Endothelial cell of umbilical vein (primary cell): ENCODE measurements at regions not wholly inside any gene's neighbourhood (a gene's known extent, or its start where the extent isn't known, plus 50 kb on each side); places are given as distances from the start of the nearest gene placed in this dataset.

Source experiments
- BruUV-seq: library from RNA; stranded (reverse); fragments of 400-500 nt; replicated peaks from 2 replicates; lab custom pipeline; 2021; lab: Mats Ljungman, UMichigan
- CTCF ChIA-PET: fragments of 300-600, 350-600 bp; sonication (Branson Sonifier 250); formaldehyde crosslinking; loops from one replicate; lab custom pipeline; 2021; ENCODE audit warnings: antibody characterized with exemption, inconsistent platforms; lab: Charles Lee
- POLR2A ChIA-PET: fragments of 300-600, 350-600 bp; sonication (Branson Sonifier 250); formaldehyde crosslinking; loops from one replicate; lab custom pipeline; 2021; ENCODE audit warnings: antibody characterized with exemption, inconsistent platforms; lab: Charles Lee
- DNase-seq: peaks from one replicate; pipeline ENCODE4 v3.0.0-alpha.2; 2011; ENCODE audit warnings: low read depth, low spot score
- FAIRE-seq: peaks from 2 replicates; lab custom pipeline; 2011; peaks lifted over from hg19 to GRCh38; lab: Jason Lieb, UNC
- H2AFZ ChIP-seq: 2 replicates; pipeline ENCODE4 v1.6.0; 2012; ENCODE audit warnings: low read depth, low read length, control low read depth, inconsistent platforms
- H3K27ac ChIP-seq: 2 replicates; pipeline ENCODE4 v1.5.1; 2011; ENCODE audit warnings: low read depth, mild to moderate bottlenecking, control low read depth, low read length, moderate library complexity; ENCODE audit not compliant: insufficient read depth
- H3K27me3 ChIP-seq, 2 experiments: 2 replicates each; pipeline versions ENCODE4 v1.6.0 to v1.6.1; 2011; ENCODE audit warnings: low read length in 2 of 2, mixed read lengths in 1 of 2; ENCODE audit not compliant: control insufficient read depth in 2 of 2, insufficient read depth in 2 of 2
- H3K36me3 ChIP-seq, 2 experiments: 2 replicates in 1 of 2; 3 replicates in 1 of 2; pipeline ENCODE4 v1.5.1; 2011; ENCODE audit warnings: low read length in 2 of 2, mild to moderate bottlenecking in 1 of 2, moderate library complexity in 1 of 2; ENCODE audit not compliant: control insufficient read depth in 2 of 2, insufficient read depth in 2 of 2; ENCODE audit errors: extremely low read depth in 1 of 2
- H3K4me1 ChIP-seq: 3 replicates; pipeline ENCODE4 v1.5.1; 2011; ENCODE audit warnings: mild to moderate bottlenecking, low read length; ENCODE audit not compliant: control insufficient read depth, insufficient read depth; ENCODE audit errors: extremely low read depth
- H3K4me2 ChIP-seq: 2 replicates; pipeline ENCODE4 v1.6.1; 2011; ENCODE audit warnings: low read length, control low read depth, mixed read lengths; ENCODE audit not compliant: insufficient read depth
- H3K4me3 ChIP-seq, 3 experiments: fragments of 200-600 bp in 1 of 3; sonication (generic), shearing (Covaris generic) in 1 of 3; replicated peaks in 1 of 3; 2 replicates each; pipeline ENCODE4 v1.5.1; 2011 to 2016; ENCODE audit warnings: control low read depth in 3 of 3, low read length in 3 of 3, mild to moderate bottlenecking in 2 of 3, inconsistent platforms in 1 of 3, low read depth in 1 of 3, moderate library complexity in 1 of 3; ENCODE audit not compliant: insufficient read depth in 1 of 3
- H3K79me2 ChIP-seq: 2 replicates; pipeline ENCODE4 v1.6.0; 2012; ENCODE audit warnings: low read length, inconsistent platforms; ENCODE audit not compliant: control insufficient read depth, insufficient read depth
- H3K9ac ChIP-seq: replicated peaks from 2 replicates; pipeline ENCODE3; 2011; ENCODE audit warnings: low read length, control low read depth; ENCODE audit not compliant: insufficient read depth; ENCODE audit errors: extremely low read depth
- H3K9me1 ChIP-seq: replicated peaks from 3 replicates; pipeline ENCODE4 v1.6.0; 2011; ENCODE audit warnings: mild to moderate bottlenecking, low read length; ENCODE audit not compliant: control insufficient read depth, insufficient read depth; ENCODE audit errors: extremely low read depth
- H3K9me3 ChIP-seq: replicated peaks from 2 replicates; pipeline ENCODE4 v1.5.1; 2012; ENCODE audit warnings: low read length, inconsistent platforms; ENCODE audit not compliant: control insufficient read depth, insufficient read depth
- H4K20me1 ChIP-seq: replicated peaks from 2 replicates; pipeline ENCODE3; 2011; ENCODE audit warnings: mild to moderate bottlenecking, low read length; ENCODE audit not compliant: control insufficient read depth, insufficient read depth; ENCODE audit errors: extremely low read depth
- CTCF ChIP-seq, 2 donors: IDR thresholded peaks; 1 replicate in 1 of 2; 2 replicates in 1 of 2; pipeline ENCODE4 v1.5.1; 2011; ENCODE audit warnings: low read length in 2 of 2, mild to moderate bottlenecking in 2 of 2, moderate library complexity in 2 of 2, control low read depth in 1 of 2, inconsistent platforms in 1 of 2, low read depth in 1 of 2; ENCODE audit not compliant: insufficient read depth in 1 of 2; ENCODE audit errors: extremely low read depth in 1 of 2
- EZH2 ChIP-seq: IDR thresholded peaks from 2 replicates; pipeline ENCODE4 v1.6.1; 2012; ENCODE audit warnings: borderline replicate concordance, low read depth, mild to moderate bottlenecking, moderate library complexity, low read length, inconsistent platforms; ENCODE audit not compliant: severe bottlenecking
- FOS ChIP-seq: IDR thresholded peaks from 2 replicates; pipeline ENCODE4 v1.6.1; 2011; ENCODE audit warnings: mild to moderate bottlenecking, low read length, moderate library complexity, borderline replicate concordance; ENCODE audit not compliant: insufficient read depth
- GATA2 ChIP-seq: IDR thresholded peaks from 2 replicates; pipeline ENCODE4 v1.7.0; 2011; ENCODE audit warnings: low read depth, mild to moderate bottlenecking, moderate library complexity, mixed read lengths, low read length; ENCODE audit not compliant: insufficient read length, insufficient read depth
- JUN ChIP-seq: IDR thresholded peaks from 2 replicates; pipeline ENCODE4 v1.6.1; 2011; ENCODE audit warnings: borderline replicate concordance, low read depth; ENCODE audit not compliant: insufficient read length, insufficient read depth
- MAX ChIP-seq: IDR thresholded peaks from 2 replicates; pipeline ENCODE4 v1.6.1; 2011; ENCODE audit not compliant: insufficient read depth, insufficient read length
- MYC ChIP-seq: IDR thresholded peaks from one replicate; pipeline ENCODE4 v1.6.1; 2011; ENCODE audit warnings: mild to moderate bottlenecking, low read depth, low read length
- POLR2A ChIP-seq: IDR thresholded peaks from 2 replicates; pipeline ENCODE4 v1.6.1; 2012; ENCODE audit warnings: low read depth, mild to moderate bottlenecking, control low read depth, low read length
- POLR2AphosphoS5 ChIP-seq: IDR thresholded peaks from 2 replicates; pipeline ENCODE4 v1.6.1; 2012; ENCODE audit warnings: low read depth, mild to moderate bottlenecking, control low read depth, low read length, moderate library complexity; ENCODE audit not compliant: insufficient read depth
- dilution Hi-C: fragments of 300-500 bp; cut with MboI; formaldehyde crosslinking; loops from one replicate; pipeline ENCODE4 v1.15.0; 2019; ENCODE audit warnings: low sequenced_read_pairs; ENCODE audit not compliant: extremely low pct_ligation_motif_present
- intact Hi-C: fragments of 100-400 bp; cut with micrococcal nuclease; formaldehyde crosslinking; loops from one replicate; pipeline ENCODE4 v1.10.0; 2022

GRCh38 chr18:67215686-67216085 lies 300.8 kb downstream of the DSEL start:
- Histone ChIP-seq H3K9me1 (no peaks in the 10 kb centered on the region), H3K4me2 (no peak overlapping the region), H3K79me2 (no peaks in the 10 kb centered on the region), H3K9me3 (no peaks in the 10 kb centered on the region), H3K27ac (no peak overlapping the region), H3K4me3 (no peak overlapping the region), H3K36me3 (no peaks in the 10 kb centered on the region), H3K9ac (no peak overlapping the region), H2AFZ (no peak overlapping the region), H3K4me1 (no peaks in the 10 kb centered on the region), H3K27me3 (no peaks in the 10 kb centered on the region), H4K20me1 (no peaks in the 10 kb centered on the region)
- FAIRE-seq (no peak), DNase-seq (no peak)
- BruUV-seq, result no TSS peak
- ChIA-PET POLR2A (no interaction called here), CTCF (interaction anchor here (1.9 to 4.2 kb wide), 2 partner anchors 298 to 1444 kb away, joined by 7 to 34 read pairs; no protein-coding TSS in a partner anchor)
- intact Hi-C loops, result loop anchor here (5.0 kb wide), 1 partner anchor 1627 kb away; no protein-coding TSS in a partner anchor
- TF ChIP-seq POLR2A (no peak), MYC (no peak), JUN (no peak), GATA2 (no peak), POLR2AphosphoS5 (no peak), EZH2 (no peak), MAX (no peak), CTCF (IDR thresholded peaks at IDR 0.05; ENCODE audit: extremely low read depth in 1 of 2, insufficient read depth in 1 of 2, low read depth in 1 of 2, low read length in 2 of 2) (no peak), FOS (no peak)
- dilution Hi-C loops, result no loop called here
